ENCODE measurements at regions not wholly inside any gene's neighbourhood (a gene's known extent, or its start where the extent isn't known, plus 50 kb on each side); places are given as distances from the start of the nearest gene placed in this dataset.

DNA sequence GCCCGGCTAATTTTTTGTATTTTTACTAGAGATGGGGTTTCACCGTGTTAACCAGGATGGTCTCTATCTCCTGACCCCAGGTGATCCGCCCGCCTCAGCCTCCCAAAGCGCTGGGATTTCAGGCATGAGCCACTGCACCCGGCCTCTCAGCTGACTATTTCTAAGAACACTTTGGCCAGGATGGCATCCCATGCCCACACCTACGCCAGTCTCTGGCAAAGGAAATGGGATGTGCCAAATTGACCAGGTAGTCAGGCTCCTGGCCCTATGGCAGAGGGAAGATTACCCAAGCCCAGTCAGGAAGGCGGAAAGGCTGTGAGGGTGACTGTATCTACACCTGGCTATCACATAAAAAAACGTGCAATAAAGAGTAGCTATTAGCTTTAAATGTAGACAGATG, 94.1 kb upstream of the DUSP5 start:
- DNase-seq (ENCODE audit: extremely low spot score), result no peak
- ChIA-PET CTCF (interaction anchor here (1.0 to 6.0 kb wide), 6 partner anchors 8 to 143 kb away, joined by 3 to 25 read pairs (median 4); no protein-coding TSS in a partner anchor), POLR2A (interaction anchor here (0.9 kb wide), 1 partner anchor 8 kb away, joined by 3 read pairs; no protein-coding TSS in a partner anchor)
- TF ChIP-seq, protein P1, sequence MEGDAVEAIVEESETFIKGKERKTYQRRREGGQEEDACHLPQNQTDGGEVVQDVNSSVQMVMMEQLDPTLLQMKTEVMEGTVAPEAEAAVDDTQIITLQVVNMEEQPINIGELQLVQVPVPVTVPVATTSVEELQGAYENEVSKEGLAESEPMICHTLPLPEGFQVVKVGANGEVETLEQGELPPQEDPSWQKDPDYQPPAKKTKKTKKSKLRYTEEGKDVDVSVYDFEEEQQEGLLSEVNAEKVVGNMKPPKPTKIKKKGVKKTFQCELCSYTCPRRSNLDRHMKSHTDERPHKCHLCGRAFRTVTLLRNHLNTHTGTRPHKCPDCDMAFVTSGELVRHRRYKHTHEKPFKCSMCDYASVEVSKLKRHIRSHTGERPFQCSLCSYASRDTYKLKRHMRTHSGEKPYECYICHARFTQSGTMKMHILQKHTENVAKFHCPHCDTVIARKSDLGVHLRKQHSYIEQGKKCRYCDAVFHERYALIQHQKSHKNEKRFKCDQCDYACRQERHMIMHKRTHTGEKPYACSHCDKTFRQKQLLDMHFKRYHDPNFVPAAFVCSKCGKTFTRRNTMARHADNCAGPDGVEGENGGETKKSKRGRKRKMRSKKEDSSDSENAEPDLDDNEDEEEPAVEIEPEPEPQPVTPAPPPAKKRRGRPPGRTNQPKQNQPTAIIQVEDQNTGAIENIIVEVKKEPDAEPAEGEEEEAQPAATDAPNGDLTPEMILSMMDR (IDR thresholded peaks at IDR 0.05; ENCODE audit: control extremely low read depth, extremely low read depth, low read depth, missing control alignments), result no peak

DNA sequence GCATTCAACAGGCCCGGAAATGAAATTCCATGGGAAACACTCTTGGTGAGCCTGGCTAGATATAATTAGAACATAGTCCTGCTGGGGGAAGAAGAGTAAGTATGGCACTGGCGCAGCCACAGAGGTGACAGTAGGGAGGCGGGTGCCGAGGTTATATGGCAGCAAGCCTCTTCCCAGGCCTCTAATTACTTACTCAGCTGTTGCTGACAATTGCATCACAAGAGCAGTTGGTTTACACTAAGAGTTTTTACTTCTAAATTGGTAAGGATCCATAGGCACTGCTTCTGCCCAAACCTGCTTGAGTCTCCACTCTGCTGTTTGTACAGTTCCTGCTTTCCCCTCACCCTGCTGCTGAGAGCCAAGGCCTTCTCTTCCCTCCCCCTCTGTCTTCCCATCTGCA, 93.3 kb upstream of the DUSP5 start:
- DNase-seq (ENCODE audit: extremely low spot score), result no peak
- TF ChIP-seq, protein P1 (IDR thresholded peaks at IDR 0.05; ENCODE audit: control extremely low read depth, extremely low read depth, low read depth, missing control alignments), result no peak
- CTCF ChIA-PET, result interaction anchor here (1.0 to 6.0 kb wide), 3 partner anchors 8 to 50 kb away, joined by 3 to 33 read pairs (median 25); no protein-coding TSS in a partner anchor
- POLR2A ChIA-PET, result no interaction called here

DNA sequence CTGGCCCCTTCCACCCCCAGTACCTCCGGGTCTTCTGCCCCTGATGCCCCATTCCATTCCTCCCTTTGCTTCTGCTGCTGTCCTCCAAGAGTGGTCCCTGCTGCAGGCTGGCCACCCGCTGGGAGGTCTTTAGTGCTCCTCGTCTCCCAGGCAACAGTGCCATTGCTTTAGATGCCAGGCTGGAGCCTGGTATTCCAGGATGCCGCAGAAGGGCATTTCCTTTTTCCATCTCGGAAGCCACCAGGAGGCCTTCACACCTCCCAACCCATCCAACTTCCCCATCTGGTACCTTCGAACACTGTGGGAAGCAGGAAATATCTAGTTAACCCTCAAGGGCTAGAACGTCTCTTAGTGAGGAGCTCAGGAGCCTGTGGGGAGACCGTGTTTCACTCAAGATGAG, 92.9 kb upstream of the DUSP5 start:
- TF ChIP-seq, protein P1 (IDR thresholded peaks at IDR 0.05; ENCODE audit: control extremely low read depth, extremely low read depth, low read depth, missing control alignments), result no peak
- CTCF ChIA-PET, result interaction anchor here (0.9 to 6.0 kb wide), 5 partner anchors 8 to 50 kb away, joined by 3 to 33 read pairs (median 17); no protein-coding TSS in a partner anchor
- DNase-seq (ENCODE audit: extremely low spot score), result no peak
- POLR2A ChIA-PET, result no interaction called here

DNA sequence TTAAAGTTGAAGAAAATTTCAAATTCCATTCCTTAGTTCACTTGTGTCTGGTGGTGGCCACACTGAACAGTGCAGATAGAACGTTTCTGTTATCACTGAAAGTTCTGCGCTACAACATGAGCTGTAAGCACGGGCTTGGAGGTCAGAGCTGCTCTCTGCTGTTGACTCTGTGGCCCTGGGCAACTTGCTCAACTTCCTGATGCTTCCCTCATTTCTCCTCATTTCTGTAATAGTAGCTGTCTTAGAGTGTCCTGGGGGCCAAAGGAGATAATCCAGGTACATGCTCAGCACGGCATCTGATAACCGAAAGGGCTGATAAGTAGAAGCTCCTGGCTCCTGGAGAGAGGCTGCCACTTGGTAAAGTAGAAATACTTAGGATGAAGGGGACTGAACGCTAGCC, 92.3 kb upstream of the DUSP5 start:
- DNase-seq (ENCODE audit: extremely low spot score), result no peak
- ChIA-PET POLR2A (interaction anchor here (1.0 kb wide), 1 partner anchor 9 kb away, joined by 3 read pairs; no protein-coding TSS in a partner anchor), CTCF (interaction anchor here (0.9 to 6.0 kb wide), 7 partner anchors 8 to 62 kb away, joined by 3 to 33 read pairs (median 9); no protein-coding TSS in a partner anchor)
- TF ChIP-seq, protein P1 (IDR thresholded peaks at IDR 0.05; ENCODE audit: control extremely low read depth, extremely low read depth, low read depth, missing control alignments), result no peak

DNA sequence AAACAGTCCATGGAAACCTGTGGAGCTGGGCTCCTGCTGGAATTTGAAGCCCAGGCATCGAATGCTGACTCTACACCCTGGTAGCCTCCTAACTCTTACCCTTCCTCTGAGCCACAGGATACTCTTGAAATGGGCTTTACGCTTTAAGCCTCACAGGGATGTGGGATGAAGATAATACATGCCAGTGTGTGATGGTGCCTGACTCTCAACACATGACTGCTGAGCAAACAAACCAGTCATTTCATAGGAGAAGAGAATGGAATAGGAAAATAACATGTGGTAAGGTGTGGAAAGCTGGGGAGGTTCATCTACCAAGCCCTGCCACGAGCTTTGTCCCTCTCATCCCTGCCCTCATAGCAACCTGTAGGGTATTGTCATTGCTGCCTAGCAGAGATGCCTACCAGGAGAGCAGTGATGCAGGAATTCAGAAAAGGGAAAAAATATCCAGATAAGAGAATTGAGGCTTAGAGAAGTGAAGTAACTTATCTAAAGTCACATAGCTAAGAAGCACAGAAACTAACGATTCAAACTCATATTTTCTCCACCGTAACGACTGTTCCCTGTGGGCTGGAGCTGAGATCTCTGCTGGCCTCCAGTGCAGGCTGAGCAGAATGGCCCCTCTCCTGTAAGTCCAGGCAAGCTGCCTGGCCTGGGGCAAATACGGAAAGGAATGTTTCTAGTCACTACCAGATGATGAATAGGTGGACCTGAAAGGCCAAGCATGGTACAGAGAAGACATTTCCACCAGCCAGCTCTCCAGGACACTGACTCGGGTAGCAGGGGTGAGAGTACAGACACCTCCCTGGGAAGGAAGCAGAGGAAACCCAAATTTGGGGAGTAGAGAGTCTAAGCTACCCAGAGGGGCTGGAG, 90.2 kb upstream of the DUSP5 start:
- TF ChIP-seq, protein P1 (IDR thresholded peaks at IDR 0.05; ENCODE audit: control extremely low read depth, extremely low read depth, low read depth, missing control alignments), result no peak
- no peak for DNase-seq (ENCODE audit: extremely low spot score)
- ChIA-PET CTCF (interaction anchor here (1.0 to 6.0 kb wide), 11 partner anchors 11 to 270 kb away, joined by 3 to 33 read pairs (median 5); no protein-coding TSS in a partner anchor), POLR2A (interaction anchor here (1.9 kb wide), 1 partner anchor 52 kb away, joined by 10 read pairs; no protein-coding TSS in a partner anchor)

DNA sequence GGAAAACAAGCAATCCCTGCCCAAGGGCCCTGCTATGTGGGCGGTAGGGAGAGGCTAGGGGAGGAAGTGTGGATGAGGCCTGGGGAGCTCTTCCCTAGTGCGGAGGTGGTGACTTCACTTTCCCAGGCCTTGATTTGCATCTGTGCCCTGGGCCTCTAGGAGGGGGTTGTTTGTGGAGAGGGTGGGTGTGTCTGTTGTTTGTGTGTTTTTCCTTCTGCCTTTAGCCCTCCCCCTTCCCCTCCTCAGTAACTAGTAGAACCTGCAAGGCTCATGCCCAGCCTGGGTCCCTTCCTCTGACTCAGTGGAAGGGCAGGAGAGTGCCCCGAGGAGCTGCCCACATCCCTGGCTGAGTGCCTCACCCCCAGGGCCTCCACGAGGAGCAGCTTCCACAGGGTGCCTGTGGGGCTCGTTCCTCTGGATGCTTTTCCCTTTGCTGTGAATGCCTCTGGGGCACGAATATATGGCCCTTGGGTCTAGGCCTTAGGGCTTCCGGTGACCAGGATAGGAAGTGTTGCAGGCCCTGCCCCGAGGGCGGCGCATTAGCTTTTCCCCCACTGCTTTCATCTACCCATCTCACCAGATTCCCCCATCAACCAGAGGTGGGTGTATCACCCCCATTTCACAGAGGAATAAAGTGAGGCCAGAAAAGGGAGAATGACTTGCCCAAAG, 89.4 kb upstream of the DUSP5 start:
- POLR2A ChIA-PET, result interaction anchor here (1.9 kb wide), 1 partner anchor 53 kb away, joined by 10 read pairs; no protein-coding TSS in a partner anchor
- CTCF ChIA-PET, result interaction anchor here (0.9 to 5.2 kb wide), 11 partner anchors 11 to 270 kb away, joined by 3 to 33 read pairs (median 5); no protein-coding TSS in a partner anchor
- DNase-seq (ENCODE audit: extremely low spot score), result no peak
- TF ChIP-seq, protein P1 (IDR thresholded peaks at IDR 0.05; ENCODE audit: control extremely low read depth, extremely low read depth, low read depth, missing control alignments), result no peak

Measured in GM10248 (cell line).